ENCODE measurements at regions not wholly inside any gene's neighbourhood (a gene's known extent, or its start where the extent isn't known, plus 50 kb on each side); places are given as distances from the start of the nearest gene placed in this dataset.

GRCh38 chr6:110554966-110555460 lies 78.6 kb upstream of the SLC22A16 start:
- TF ChIP-seq CTCF (tag by site-specific recombination; IDR thresholded peaks at IDR 0.05) (no peak), KLF16 (tag by site-specific recombination; IDR thresholded peaks at IDR 0.05) (no peak), SETDB1 (IDR thresholded peaks at IDR 0.05; ENCODE audit: insufficient read length, low read length) (no peak), ZNF777 (tag by site-specific recombination; IDR thresholded peaks at IDR 0.05; ENCODE audit: borderline replicate concordance) (no peak), ZNF133 (tag by site-specific recombination; IDR thresholded peaks at IDR 0.05) (no peak)

All from HEK293 (cell line).